ENCODE measurements at regions not wholly inside any gene's neighbourhood (a gene's known extent, or its start where the extent isn't known, plus 50 kb on each side); places are given as distances from the start of the nearest gene placed in this dataset.

DNA sequence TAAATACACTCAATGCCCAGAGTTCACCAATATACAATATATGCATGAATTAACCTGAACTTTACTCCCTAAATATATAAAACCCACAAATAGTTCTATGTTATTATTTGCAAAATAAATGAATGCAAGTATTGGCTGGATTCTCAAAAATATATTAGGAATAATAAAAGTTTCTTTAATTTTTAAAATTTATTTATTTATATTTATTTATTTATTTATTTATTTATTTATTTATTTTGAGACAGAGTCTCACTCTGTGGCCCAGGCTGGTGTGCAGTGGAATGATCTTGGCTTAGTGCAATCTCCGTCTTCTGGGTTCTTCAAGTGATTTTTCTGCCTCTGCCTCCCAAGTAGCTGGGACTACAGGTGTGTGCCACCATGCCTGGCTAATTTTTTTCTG lies 88.7 kb upstream of the TMEFF2 start:
- Histone ChIP-seq H3K9me3 (replicated peaks in 1 of 2; ENCODE audit: control insufficient read depth in 1 of 2, insufficient read depth in 1 of 2, low read length in 2 of 2) (no peaks in the 10 kb centered on the region), H3K4me3 (replicated peaks in 1 of 3; ENCODE audit: low read depth in 2 of 3, low read length in 3 of 3) (no peak overlapping the region), H3K9ac (ENCODE audit: insufficient read depth, low read length, poor library complexity, severe bottlenecking) (no peak overlapping the region), H3K4me2 (replicated peaks; ENCODE audit: extremely low read depth, low read length, poor library complexity, severe bottlenecking) (no peak overlapping the region), H3K4me1 (ENCODE audit: control insufficient read depth in 1 of 2, insufficient read depth in 2 of 2, low read length in 2 of 2) (no peaks in the 10 kb centered on the region), H2AFZ (ENCODE audit: insufficient read depth, low read depth, low read length, poor library complexity, severe bottlenecking) (no peak overlapping the region), H4K20me1 (ENCODE audit: insufficient read depth, low read length) (no peaks in the 10 kb centered on the region), H3K27ac (ENCODE audit: low read depth in 1 of 2, low read length in 2 of 2) (no peak overlapping the region), H3K27me3 (ENCODE audit: control insufficient read depth in 2 of 2, insufficient read depth in 2 of 2, low read length in 2 of 2) (no peaks in the 10 kb centered on the region), H3K36me3 (replicated peaks in 1 of 2; ENCODE audit: control insufficient read depth in 1 of 2, insufficient read depth in 2 of 2, low read length in 2 of 2) (no peaks in the 10 kb centered on the region), H3K79me2 (ENCODE audit: insufficient read depth, low read length) (no peaks in the 10 kb centered on the region)
- DNase-seq, result no peak
- H3K4me3 Mint-ChIP-seq, result no peak overlapping the region
- peaks cover 0 to 3% (median 0%) of the 10 kb centered on the region in 7 donors for H3K9me3 Mint-ChIP-seq
- TF ChIP-seq, protein P1, sequence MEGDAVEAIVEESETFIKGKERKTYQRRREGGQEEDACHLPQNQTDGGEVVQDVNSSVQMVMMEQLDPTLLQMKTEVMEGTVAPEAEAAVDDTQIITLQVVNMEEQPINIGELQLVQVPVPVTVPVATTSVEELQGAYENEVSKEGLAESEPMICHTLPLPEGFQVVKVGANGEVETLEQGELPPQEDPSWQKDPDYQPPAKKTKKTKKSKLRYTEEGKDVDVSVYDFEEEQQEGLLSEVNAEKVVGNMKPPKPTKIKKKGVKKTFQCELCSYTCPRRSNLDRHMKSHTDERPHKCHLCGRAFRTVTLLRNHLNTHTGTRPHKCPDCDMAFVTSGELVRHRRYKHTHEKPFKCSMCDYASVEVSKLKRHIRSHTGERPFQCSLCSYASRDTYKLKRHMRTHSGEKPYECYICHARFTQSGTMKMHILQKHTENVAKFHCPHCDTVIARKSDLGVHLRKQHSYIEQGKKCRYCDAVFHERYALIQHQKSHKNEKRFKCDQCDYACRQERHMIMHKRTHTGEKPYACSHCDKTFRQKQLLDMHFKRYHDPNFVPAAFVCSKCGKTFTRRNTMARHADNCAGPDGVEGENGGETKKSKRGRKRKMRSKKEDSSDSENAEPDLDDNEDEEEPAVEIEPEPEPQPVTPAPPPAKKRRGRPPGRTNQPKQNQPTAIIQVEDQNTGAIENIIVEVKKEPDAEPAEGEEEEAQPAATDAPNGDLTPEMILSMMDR (IDR thresholded peaks at IDR 0.05), result no peak
- intact Hi-C loops (cut with micrococcal nuclease), result no loop called here
- no peaks in the 10 kb centered on the region for H3K36me3 Mint-ChIP-seq
- WGBS (ENCODE audit: insufficient coverage), result 100% methylated on average over 1 of the region's 1 CpG
- H3K27me3 Mint-ChIP-seq (ENCODE audit: low read depth in 3 of 3), result peaks cover 0 to 2% (median 0%) of the 10 kb centered on the region in 3 donors
- no peak overlapping the region for H3K27ac Mint-ChIP-seq
- H3K4me1 Mint-ChIP-seq, result no peaks in the 10 kb centered on the region

DNA sequence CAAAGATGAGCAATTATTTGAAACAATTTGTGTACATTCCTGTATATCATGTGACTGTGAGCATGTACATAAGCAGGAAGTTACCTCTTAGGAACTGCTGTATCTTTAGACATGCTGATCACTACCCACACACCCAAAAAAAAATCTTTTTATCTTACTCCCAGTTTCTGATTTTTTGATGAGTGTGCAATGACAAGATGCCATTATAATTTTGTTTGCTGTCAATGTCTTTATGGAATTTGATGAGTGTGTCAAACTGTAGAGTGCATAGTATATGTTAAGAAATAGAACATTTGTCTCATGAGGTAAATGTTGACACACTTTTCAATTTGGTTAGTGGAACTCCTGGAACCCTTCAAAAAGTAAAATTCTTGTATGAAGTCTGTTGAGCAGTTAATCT lies 84.0 kb upstream of the TMEFF2 start:
- no peak overlapping the region for H3K27ac ChIP-seq (ENCODE audit: low read depth in 1 of 2, low read length in 2 of 2)
- peaks cover 0 to 6% (median 3%) of the 10 kb centered on the region in 7 donors for H3K9me3 Mint-ChIP-seq
- intact Hi-C loops (cut with micrococcal nuclease), result no loop called here
- H2AFZ ChIP-seq (ENCODE audit: insufficient read depth, low read depth, low read length, poor library complexity, severe bottlenecking), result no peak overlapping the region
- TF ChIP-seq, protein P1 (IDR thresholded peaks at IDR 0.05), result no peak
- no peak overlapping the region for H3K27ac Mint-ChIP-seq
- H3K4me3 ChIP-seq (replicated peaks in 1 of 3; ENCODE audit: low read depth in 2 of 3, low read length in 3 of 3), result no peak overlapping the region
- no peaks in the 10 kb centered on the region for H3K36me3 Mint-ChIP-seq
- H3K27me3 ChIP-seq (ENCODE audit: control insufficient read depth in 2 of 2, insufficient read depth in 2 of 2, low read length in 2 of 2), result no peaks in the 10 kb centered on the region
- H3K9ac ChIP-seq (ENCODE audit: insufficient read depth, low read length, poor library complexity, severe bottlenecking), result no peak overlapping the region
- DNase-seq, result no peak
- no peaks in the 10 kb centered on the region for H3K4me1 ChIP-seq (ENCODE audit: control insufficient read depth in 1 of 2, insufficient read depth in 2 of 2, low read length in 2 of 2)
- H3K27me3 Mint-ChIP-seq (ENCODE audit: low read depth in 3 of 3), result peaks cover 0 to 2% (median 0%) of the 10 kb centered on the region in 3 donors
- no peaks in the 10 kb centered on the region for H3K79me2 ChIP-seq (ENCODE audit: insufficient read depth, low read length)
- no peaks in the 10 kb centered on the region for H4K20me1 ChIP-seq (ENCODE audit: insufficient read depth, low read length)
- no peaks in the 10 kb centered on the region for H3K36me3 ChIP-seq (replicated peaks in 1 of 2; ENCODE audit: control insufficient read depth in 1 of 2, insufficient read depth in 2 of 2, low read length in 2 of 2)
- H3K4me2 ChIP-seq (replicated peaks; ENCODE audit: extremely low read depth, low read length, poor library complexity, severe bottlenecking), result no peak overlapping the region
- no peak overlapping the region for H3K4me3 Mint-ChIP-seq
- H3K9me3 ChIP-seq (replicated peaks in 1 of 2; ENCODE audit: control insufficient read depth in 1 of 2, insufficient read depth in 1 of 2, low read length in 2 of 2), result no peaks in the 10 kb centered on the region
- H3K4me1 Mint-ChIP-seq, result peaks cover 13% of the 10 kb centered on the region

All from CD14-positive monocyte (primary cell).